ENCODE measurements at regions not wholly inside any gene's neighbourhood (a gene's known extent, or its start where the extent isn't known, plus 50 kb on each side); places are given as distances from the start of the nearest gene placed in this dataset.

- DNase-seq (ENCODE audit: low spot score) (no peak), ATAC-seq (ENCODE audit: low read depth) (no peak)
- Histone ChIP-seq H3K4me3 (ENCODE audit: severe bottlenecking) (no peak overlapping the region), H3K4me1 (ENCODE audit: insufficient read depth, poor library complexity, severe bottlenecking) (no peaks in the 10 kb centered on the region), H3K27ac (ENCODE audit: poor library complexity, severe bottlenecking) (no peak overlapping the region), H3K9me3 (ENCODE audit: severe bottlenecking) (no peaks in the 10 kb centered on the region), H3K27me3 (ENCODE audit: insufficient read depth, poor library complexity, severe bottlenecking) (peaks cover 13% of the 10 kb centered on the region), H3K36me3 (ENCODE audit: low read depth) (no peaks in the 10 kb centered on the region)
- TF ChIP-seq CTCF (IDR thresholded peaks at IDR 0.05; ENCODE audit: poor library complexity, severe bottlenecking): no peak
These were observed 116.9 kb downstream of the C5orf15 start for GRCh38 chr5:133851521-133851920.

- no peaks in the 10 kb centered on the region for H3K9me3 ChIP-seq (ENCODE audit: severe bottlenecking)
- peaks cover 13% of the 10 kb centered on the region for H3K27me3 ChIP-seq (ENCODE audit: insufficient read depth, poor library complexity, severe bottlenecking)
- H3K36me3 ChIP-seq (ENCODE audit: low read depth): no peaks in the 10 kb centered on the region
- DNase-seq (ENCODE audit: low spot score) (no peak), ATAC-seq (ENCODE audit: low read depth) (no peak)
- TF ChIP-seq CTCF (IDR thresholded peaks at IDR 0.05; ENCODE audit: poor library complexity, severe bottlenecking): no peak
- no peak overlapping the region for H3K27ac ChIP-seq (ENCODE audit: poor library complexity, severe bottlenecking)
- no peak overlapping the region for H3K4me3 ChIP-seq (ENCODE audit: severe bottlenecking)
- H3K4me1 ChIP-seq (ENCODE audit: insufficient read depth, poor library complexity, severe bottlenecking): no peaks in the 10 kb centered on the region
These were observed 117.6 kb downstream of the C5orf15 start for GRCh38 chr5:133850811-133851210.

GRCh38 chr5:133849116-133849515 is 119.3 kb downstream of the C5orf15 start:
- ATAC-seq (ENCODE audit: low read depth): no peak
- TF ChIP-seq CTCF (IDR thresholded peaks at IDR 0.05; ENCODE audit: poor library complexity, severe bottlenecking): no peak
- H3K4me1 ChIP-seq (ENCODE audit: insufficient read depth, poor library complexity, severe bottlenecking): no peaks in the 10 kb centered on the region
- no peak overlapping the region for H3K4me3 ChIP-seq (ENCODE audit: severe bottlenecking)
- H3K9me3 ChIP-seq (ENCODE audit: severe bottlenecking): no peaks in the 10 kb centered on the region
- no peak for DNase-seq (ENCODE audit: low spot score)
- H3K27ac ChIP-seq (ENCODE audit: poor library complexity, severe bottlenecking): no peak overlapping the region
- peaks cover 7% of the 10 kb centered on the region for H3K27me3 ChIP-seq (ENCODE audit: insufficient read depth, poor library complexity, severe bottlenecking)
- no peaks in the 10 kb centered on the region for H3K36me3 ChIP-seq (ENCODE audit: low read depth)

GRCh38 chr5:133848341-133848811 is 120.0 kb downstream of the C5orf15 start:
- no peak for DNase-seq (ENCODE audit: low spot score)
- H3K4me3 ChIP-seq (ENCODE audit: severe bottlenecking): no peak overlapping the region
- peak; percentile 49; the same call in 2 of the 3 replicates for ATAC-seq (ENCODE audit: low read depth)
- no peak for TF ChIP-seq CTCF (IDR thresholded peaks at IDR 0.05; ENCODE audit: poor library complexity, severe bottlenecking)
- no peak overlapping the region for H3K27ac ChIP-seq (ENCODE audit: poor library complexity, severe bottlenecking)
- H3K4me1 ChIP-seq (ENCODE audit: insufficient read depth, poor library complexity, severe bottlenecking): no peaks in the 10 kb centered on the region
- H3K27me3 ChIP-seq (ENCODE audit: insufficient read depth, poor library complexity, severe bottlenecking): peaks cover 1% of the 10 kb centered on the region
- no peaks in the 10 kb centered on the region for H3K36me3 ChIP-seq (ENCODE audit: low read depth)
- no peaks in the 10 kb centered on the region for H3K9me3 ChIP-seq (ENCODE audit: severe bottlenecking)

GRCh38 chr5:133847886-133848285 is 120.5 kb downstream of the C5orf15 start:
- H3K27me3 ChIP-seq (ENCODE audit: insufficient read depth, poor library complexity, severe bottlenecking): no peaks in the 10 kb centered on the region
- H3K4me3 ChIP-seq (ENCODE audit: severe bottlenecking): no peak overlapping the region
- no peaks in the 10 kb centered on the region for H3K36me3 ChIP-seq (ENCODE audit: low read depth)
- TF ChIP-seq CTCF (IDR thresholded peaks at IDR 0.05; ENCODE audit: poor library complexity, severe bottlenecking): no peak
- ATAC-seq (ENCODE audit: low read depth) (no peak), DNase-seq (ENCODE audit: low spot score) (peak; percentile 57)
- H3K9me3 ChIP-seq (ENCODE audit: severe bottlenecking): no peaks in the 10 kb centered on the region
- no peak overlapping the region for H3K27ac ChIP-seq (ENCODE audit: poor library complexity, severe bottlenecking)
- H3K4me1 ChIP-seq (ENCODE audit: insufficient read depth, poor library complexity, severe bottlenecking): no peaks in the 10 kb centered on the region

Data from RWPE2 (cell line).